ENCODE measurements at regions not wholly inside any gene's neighbourhood (a gene's known extent, or its start where the extent isn't known, plus 50 kb on each side); places are given as distances from the start of the nearest gene placed in this dataset.

DNA sequence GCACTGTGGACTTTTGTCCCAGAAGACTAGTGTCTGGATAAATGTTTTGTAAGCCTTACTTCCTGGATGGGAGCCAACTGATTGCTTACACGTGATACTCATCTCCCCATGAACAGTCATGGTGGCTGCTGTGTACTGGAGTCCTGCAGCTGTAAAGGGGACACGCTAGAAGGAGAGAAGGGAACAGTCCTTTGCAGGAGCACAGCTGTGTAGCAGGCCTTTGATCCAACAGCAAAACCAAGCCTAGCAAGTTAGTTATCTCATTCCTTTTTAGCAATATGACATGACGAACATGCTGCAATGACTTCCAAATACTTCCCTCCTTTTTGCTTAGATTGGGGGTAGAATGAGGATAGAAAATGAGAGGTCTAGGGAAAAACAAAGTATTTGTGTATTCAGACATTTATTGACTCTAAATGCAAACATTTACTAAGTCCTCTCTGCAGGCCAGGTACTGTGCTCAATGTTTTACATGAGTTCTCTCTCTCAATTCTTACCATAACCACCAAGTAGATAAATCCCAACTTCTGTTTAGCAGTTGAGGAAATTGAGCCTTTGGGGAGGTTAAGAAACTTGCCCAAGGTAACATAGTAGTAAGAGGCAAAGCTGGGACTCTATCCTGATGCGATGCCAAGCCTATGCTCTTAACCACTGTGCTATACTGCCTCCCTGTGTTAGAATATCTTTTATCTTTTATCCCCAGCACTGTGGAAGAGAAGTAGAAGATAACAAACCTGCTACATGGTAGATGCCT lies 55.4 kb upstream of the CD28 start:
- H3K4me3 ChIP-seq (ENCODE audit: low read length), result no peak overlapping the region
- TF ChIP-seq, protein P1, sequence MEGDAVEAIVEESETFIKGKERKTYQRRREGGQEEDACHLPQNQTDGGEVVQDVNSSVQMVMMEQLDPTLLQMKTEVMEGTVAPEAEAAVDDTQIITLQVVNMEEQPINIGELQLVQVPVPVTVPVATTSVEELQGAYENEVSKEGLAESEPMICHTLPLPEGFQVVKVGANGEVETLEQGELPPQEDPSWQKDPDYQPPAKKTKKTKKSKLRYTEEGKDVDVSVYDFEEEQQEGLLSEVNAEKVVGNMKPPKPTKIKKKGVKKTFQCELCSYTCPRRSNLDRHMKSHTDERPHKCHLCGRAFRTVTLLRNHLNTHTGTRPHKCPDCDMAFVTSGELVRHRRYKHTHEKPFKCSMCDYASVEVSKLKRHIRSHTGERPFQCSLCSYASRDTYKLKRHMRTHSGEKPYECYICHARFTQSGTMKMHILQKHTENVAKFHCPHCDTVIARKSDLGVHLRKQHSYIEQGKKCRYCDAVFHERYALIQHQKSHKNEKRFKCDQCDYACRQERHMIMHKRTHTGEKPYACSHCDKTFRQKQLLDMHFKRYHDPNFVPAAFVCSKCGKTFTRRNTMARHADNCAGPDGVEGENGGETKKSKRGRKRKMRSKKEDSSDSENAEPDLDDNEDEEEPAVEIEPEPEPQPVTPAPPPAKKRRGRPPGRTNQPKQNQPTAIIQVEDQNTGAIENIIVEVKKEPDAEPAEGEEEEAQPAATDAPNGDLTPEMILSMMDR (IDR thresholded peaks at IDR 0.05; ENCODE audit: insufficient read depth, low read depth, low read length, missing control alignments), result peak; percentile 55
- DNase-seq (ENCODE audit: low read depth), result peak; percentile 81

DNA sequence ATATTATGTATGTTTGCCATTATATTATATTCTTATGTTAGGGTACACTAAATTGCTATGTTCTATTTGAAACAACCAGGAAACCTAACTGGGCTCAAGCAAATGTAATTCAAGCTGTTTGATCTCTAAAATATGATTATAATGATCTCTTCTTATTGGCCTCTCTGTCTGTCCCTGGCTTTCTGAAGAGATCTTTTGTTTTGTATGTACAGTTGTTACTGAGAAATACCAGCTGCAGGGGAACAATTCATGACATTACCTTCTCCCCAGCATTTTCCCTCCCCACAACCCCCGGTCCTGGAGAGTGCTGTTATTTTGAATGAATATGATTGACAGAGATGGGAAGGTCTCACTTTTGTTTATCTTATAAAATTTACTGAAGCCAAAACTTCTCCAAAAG lies 54.8 kb upstream of the CD28 start:
- H3K4me3 ChIP-seq (ENCODE audit: low read length), result no peak overlapping the region
- TF ChIP-seq, protein P1 (IDR thresholded peaks at IDR 0.05; ENCODE audit: insufficient read depth, low read depth, low read length, missing control alignments), result no peak
- DNase-seq (ENCODE audit: low read depth), result no peak

DNA sequence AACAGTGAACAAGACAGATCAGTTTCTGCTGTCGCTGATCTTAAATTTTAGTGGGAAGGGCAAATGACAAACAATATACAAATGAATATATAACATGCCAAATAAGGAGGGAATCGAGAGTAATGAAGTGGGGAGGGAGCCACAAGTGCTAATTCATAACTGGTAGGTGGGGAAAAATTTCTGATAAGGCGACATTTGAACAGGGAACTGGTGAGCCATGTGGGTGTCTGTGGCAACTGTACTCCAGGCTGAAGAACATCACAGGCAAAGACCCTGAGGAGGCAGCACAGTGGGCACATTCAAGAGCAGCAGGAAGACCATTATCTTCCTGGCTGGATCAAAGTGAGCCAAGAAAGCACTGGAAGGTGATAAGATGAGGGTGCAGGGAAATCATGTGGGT lies 51.6 kb upstream of the CD28 start:
- H3K4me3 ChIP-seq (ENCODE audit: low read length), result no peak overlapping the region
- no peak for DNase-seq (ENCODE audit: low read depth)
- TF ChIP-seq, protein P1 (IDR thresholded peaks at IDR 0.05; ENCODE audit: insufficient read depth, low read depth, low read length, missing control alignments), result no peak

DNA sequence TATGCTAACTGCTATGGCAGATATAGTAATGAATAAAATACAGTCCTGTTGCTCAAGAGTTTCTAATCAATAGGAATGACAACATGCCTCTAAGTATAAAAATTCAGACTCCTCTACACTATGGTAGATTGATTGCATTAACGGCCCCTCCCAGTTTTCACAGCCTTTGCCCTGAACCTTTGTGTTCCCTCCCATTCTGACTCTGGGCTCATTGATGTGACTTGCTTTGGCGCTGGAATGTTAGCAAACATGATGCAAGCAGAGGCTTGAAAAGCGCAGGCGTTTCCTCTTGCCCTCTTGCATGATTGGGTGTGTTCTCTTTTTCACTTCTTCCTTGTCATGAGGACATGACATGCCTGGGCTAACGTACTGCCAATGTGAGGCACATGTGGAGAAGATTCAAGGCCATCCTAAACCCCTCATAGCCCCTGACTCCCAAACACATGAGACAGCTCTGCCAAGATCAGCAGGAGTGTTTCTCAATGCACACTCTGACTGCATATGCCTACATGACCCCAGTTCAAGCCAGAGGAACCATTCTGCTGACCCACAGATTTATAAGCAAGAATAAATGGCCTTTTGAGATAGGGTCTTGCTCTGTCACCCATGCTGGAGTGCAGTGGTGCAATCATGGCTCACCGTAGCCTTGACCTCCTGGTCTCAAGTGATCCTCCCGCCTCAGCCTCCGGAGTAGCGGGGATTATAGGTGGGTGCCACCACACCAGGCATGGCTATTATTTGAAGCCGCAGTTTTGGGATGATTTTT lies 49.7 kb upstream of the CD28 start:
- H3K4me3 ChIP-seq (ENCODE audit: low read length), result no peak overlapping the region
- TF ChIP-seq, protein P1 (IDR thresholded peaks at IDR 0.05; ENCODE audit: insufficient read depth, low read depth, low read length, missing control alignments), result no peak
- DNase-seq (ENCODE audit: low read depth), result peak; percentile 98
